HG03442 (cell line): ENCODE measurements at regions not wholly inside any gene's neighbourhood (a gene's known extent, or its start where the extent isn't known, plus 50 kb on each side); places are given as distances from the start of the nearest gene placed in this dataset.

Experiments
- ATAC-seq: cut with Tn5 transposase; IDR thresholded peaks from one replicate; pipeline ENCODE4 v1.9.1; 2021; ENCODE audit warnings: mild to moderate bottlenecking, moderate library complexity; ENCODE audit not compliant: unreplicated experiment

GRCh38 chr1:193626695-193627094 is 440.3 kb upstream of the B3GALT2 start:
- ATAC-seq, result no peak

DNA sequence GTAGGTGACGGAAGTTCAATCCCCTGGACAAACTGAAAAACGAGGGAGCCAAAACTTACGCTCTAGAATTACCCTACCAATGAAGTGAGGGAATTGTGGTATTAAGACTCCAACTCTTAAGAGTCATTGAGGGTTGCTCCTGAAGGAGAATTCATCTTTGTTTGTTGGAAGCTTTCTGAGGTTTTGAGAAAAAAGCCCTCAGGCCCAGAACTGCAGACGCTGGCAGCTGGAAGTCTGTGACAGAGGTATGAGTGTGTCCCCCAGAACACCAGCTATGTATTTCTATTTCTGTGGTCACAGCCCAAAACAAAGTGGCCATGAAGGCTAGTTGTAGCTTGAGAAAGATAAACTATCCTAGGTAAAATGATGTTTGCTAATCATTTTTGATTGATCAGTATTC is 438.8 kb upstream of the B3GALT2 start:
- ATAC-seq, result no peak

DNA sequence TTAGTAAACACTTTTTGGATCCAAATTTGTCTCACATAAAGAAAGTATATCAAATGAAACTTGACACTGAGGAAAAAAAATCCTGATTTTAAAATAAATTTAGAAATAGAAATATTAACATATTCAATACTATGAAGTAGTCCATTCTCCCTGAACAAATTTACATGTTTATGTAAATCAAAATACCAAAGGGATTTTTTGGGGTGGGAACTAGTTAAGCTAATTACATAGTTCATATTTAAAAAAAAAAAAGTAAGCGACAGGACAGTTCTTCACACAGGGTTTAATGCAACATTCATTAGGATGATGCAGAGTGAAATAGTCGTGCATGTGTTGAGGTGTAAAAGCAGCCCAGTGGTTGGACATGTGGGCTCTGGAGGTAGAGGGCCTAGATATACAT is 433.5 kb upstream of the B3GALT2 start:
- ATAC-seq, result no peak

DNA sequence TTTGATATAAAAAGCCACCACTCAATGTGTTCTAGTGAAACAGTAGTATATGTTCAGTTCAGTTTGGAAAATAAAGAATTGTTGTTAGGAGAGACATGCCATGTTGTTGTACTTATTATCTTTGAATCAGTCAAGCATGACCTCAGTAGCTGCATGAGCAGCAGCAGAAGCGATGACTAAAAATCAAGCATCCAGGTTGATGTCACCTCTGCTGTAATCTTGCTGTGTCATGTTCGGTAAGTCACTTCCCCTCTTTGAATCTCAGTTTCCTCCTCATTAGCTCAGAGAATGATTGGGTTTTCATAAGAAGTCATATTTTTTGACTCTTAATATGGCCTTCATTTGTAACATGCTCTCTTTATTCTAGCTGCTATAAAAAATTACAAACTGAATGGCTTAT is 428.4 kb upstream of the B3GALT2 start:
- ATAC-seq, result peak; percentile 82

DNA sequence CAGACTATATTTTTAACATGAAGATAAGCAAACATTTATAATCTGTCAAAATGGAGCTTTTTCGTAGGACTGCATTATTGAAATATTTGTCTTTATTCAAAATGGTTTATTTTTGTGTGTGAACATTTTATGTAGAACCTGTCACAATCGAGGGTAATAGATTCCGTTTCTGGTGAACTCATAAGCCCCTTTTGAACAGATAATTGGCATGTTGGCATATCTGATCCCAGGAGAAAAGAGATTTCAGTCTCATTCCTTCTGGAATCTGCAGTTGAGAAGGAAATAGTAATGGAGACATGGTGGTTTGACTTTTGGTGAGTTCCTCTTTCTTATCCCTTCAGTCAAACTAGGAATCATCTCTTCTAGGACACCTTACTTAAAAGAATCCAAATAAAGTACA is 427.9 kb upstream of the B3GALT2 start:
- no peak for ATAC-seq

- ATAC-seq, result no peak
Observed at GRCh38 chr1:193613041-193613440, 426.6 kb upstream of the B3GALT2 start.

DNA sequence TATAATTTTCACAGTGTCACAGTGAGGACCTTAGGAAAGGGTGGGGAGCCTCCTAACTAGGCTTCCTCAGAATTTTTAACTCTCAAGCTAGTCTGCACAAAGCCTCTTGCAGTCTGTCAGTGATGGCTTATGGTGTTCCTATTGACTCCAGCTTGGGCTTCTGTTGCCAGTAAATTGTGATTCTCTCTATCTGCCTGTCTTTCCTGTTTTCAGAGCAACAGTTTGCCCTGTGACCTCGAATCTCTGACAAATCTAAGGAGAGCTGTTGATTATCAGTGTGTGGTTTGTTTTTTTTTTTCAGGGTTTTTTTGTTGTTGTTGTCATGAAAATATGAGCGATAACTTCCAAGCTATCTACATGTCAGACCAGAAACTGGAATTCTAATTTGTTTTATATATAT is 423.2 kb upstream of the B3GALT2 start:
- no peak for ATAC-seq

DNA sequence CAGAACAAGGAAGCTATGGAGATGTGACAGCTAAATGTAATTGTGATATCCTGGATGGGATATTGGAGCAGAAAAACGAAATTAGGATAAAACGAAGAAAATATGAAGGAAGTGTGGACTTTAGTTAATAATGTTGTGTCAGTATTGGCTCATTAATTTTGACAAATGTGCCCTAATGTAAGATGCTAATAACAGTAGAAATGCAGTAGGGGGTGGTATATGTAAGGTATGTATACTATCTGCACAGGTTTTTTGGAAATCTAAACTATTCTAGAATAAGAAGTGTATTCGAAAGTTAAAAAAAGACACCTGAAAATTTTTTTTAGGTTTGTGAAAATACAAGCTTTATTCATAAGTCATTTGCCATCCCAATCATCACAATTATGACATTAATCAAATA is 421.4 kb upstream of the B3GALT2 start:
- no peak for ATAC-seq

GRCh38 chr1:193606035-193606434 is 419.6 kb upstream of the B3GALT2 start:
- ATAC-seq, result no peak

DNA sequence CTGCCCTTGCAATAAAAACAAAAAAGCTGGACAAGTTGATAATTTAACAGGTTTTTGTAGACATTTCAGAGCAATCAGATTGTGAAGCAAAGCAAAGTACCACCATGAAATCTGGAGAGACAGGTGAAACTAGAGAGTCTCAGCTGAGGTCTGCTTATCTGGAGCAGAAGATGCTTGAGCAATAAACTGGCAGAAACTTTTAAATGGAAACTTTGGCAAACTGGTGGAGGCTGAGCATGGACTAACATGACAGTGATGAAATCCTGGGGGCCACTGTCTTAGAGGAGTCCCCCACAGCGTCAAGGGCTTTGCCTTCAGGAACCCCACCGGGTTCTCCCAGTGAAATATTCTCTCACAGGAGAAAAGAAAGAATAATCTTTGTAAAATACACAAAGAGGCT is 416.3 kb upstream of the B3GALT2 start:
- no peak for ATAC-seq

GRCh38 chr1:193593147-193593885 is 406.9 kb upstream of the B3GALT2 start:
- ATAC-seq, result no peak

GRCh38 chr1:193592317-193592716 is 405.9 kb upstream of the B3GALT2 start:
- ATAC-seq, result no peak

DNA sequence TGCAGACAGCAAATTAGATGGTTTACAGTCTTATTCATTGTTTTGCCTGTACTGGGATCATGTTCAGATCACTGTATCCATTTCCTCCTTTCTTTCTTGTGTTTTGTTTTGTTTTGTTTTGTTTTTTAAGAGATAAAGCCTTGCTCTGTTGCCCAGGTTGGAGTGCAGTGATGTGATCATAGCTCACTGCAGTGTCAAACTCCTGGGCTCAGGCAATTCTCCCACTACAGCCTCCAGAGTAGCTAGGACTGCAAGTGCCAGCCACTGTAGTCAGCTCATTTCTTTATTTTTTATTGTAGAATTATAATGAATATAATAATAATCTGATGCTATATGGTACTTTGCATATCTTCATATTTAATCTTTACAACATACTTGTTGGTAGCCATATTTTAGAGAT is 403.7 kb upstream of the B3GALT2 start:
- ATAC-seq, result no peak

DNA sequence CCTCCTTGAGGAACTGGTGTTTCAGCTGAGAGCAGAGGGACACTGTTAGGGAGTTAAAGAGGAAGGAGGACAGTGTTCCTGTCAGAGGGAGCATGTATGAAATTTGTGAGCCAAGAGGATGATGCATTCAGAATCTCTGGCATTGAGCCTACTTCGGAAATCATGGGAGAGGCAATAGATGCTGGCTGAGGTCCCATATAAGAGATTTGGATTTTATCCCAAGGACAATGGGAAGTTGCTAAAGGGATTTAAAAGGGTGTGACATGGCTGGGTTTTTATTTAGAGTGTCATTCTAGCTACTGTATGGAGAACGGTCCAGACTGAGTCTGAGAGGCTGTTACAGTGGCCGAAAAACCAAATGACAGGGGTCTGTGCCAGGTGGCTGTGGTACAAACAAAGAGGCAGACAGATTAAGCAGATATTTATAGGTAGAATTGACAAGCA is 403.2 kb upstream of the B3GALT2 start:
- no peak for ATAC-seq

DNA sequence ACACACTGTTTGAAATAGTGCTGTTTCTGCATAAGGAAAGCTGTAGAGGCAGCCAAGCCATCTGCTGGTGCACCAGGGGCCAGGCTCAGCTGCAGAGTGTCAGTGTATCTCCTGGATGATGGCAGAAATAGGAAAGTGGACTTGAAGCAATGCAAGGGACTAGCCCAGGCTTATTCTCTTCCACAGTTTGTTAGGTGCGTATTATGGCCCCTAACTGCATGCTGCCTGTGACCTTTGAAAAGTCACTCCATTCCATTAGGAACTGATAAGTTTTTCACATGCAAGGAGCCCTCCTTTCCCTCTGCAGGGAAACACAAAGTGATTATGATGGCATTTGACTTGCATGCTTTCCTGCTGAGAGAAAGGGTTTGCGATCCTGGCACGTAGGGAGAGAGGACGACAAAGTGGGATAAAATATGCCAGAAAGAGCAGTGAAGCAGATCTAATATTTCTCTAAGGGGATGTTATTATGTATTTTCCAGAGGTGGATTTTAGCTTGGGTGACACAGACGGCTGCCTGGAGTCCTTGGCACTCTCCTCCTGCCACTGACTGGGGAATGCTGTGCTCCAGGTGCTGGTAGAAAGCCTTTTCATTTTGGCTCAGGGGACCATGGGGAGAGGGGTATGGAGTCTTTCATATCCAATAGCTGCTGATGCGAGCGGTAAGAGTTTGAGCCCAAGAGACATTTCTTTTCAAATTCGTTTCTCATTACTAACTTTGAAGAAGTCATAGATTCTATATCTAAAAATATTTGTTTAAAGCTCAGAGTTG is 402.1 kb upstream of the B3GALT2 start:
- ATAC-seq, result no peak

DNA sequence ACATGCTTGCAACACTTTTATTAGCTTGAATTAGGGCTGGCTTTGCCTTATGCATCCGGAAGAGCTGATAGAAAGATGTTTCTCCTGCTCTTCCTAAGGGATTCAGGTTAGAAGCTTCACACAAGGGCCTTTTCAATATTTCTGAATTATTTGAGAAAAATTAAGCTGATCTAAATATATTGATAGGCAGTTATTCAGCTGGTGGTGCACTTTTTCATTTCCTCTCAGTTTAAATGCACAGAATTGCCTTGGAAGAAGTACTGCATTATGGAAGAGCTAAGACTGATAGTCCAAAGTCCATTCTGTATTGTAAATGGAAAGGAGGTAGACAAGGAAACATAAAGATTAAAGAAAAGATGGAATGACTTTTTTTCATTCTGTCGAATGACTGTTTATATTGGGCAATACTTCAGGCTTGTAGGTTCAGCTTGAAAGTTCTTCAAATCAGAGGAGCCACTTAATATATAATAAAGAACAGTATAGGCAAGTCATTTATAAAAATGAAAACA is 398.4 kb upstream of the B3GALT2 start:
- ATAC-seq, result no peak

DNA sequence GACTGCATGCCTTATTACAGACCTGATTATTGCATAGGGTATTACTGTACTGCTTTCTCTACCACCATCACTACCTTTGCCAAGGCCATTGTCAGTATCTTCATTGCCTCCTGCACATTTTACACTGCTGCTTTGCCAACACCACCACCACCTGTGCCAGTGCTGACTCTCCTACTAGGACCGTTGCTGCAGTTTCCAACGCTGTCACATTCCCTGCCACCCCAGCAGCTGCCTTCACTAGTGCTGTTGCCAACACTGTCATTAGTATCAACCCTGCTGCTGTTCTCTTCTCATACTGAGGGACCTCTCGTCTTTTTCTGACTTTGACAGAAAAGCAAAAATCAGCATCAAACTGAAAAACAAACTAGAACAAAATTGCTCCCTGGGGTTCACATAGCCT is 394.9 kb upstream of the B3GALT2 start:
- ATAC-seq, result no peak

GRCh38 chr1:193580419-193580818 is 394.0 kb upstream of the B3GALT2 start:
- no peak for ATAC-seq

DNA sequence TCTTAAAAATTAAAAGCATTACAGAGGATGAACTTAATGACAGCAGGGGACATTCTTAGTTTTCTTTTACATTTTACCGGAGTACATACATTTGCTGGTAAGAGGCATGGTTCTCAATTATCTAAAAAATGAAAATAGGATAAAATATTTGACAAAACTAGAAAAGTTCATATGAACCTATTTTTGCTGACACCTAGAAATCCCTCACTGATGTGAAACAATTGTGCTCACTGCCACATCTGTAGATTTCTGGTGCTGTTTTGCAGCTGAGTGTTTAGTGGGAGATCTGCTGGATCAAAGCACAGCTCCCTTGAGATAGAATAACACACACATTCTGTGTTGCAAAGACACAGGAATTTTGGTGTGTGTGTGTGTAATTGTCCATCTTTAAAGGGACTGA is 392.9 kb upstream of the B3GALT2 start:
- ATAC-seq, result no peak

DNA sequence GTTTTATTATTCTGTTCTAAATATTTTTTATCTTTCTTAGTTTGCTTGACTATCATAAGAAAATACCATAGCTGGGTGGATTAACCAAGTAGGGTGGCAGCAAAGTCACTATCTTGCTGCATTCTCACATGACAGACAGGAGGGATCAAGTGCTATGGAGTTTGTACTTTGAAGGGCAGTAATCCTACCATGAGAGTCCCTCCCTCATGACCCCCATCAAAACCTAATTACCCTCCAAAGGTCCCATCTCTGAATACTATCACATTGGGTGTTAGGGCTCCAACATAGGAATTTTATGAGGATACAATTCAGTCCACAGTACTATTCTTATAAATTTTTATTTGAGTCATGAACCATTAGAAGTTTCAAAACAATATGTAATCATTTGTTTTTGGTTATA is 388.5 kb upstream of the B3GALT2 start:
- ATAC-seq, result no peak

GRCh38 chr1:193569983-193570269 is 383.5 kb upstream of the B3GALT2 start:
- ATAC-seq, result no peak
